Memory B cell (primary cell): ENCODE measurements at regions not wholly inside any gene's neighbourhood (a gene's known extent, or its start where the extent isn't known, plus 50 kb on each side); places are given as distances from the start of the nearest gene placed in this dataset.

Source experiments
- ATAC-seq: fragments of 150-1000 bp; cut with Tn5 transposase; 2 replicates; pipeline ENCODE4 v1.10.0; 2021; ENCODE audit warnings: low read depth, mild to moderate bottlenecking, moderate library complexity
- DNase-seq, 2 donors: peaks; one replicate each; pipeline ENCODE4 v3.0.0; 2022; ENCODE audit warnings: low spot score in 2 of 2
- H3K27ac Mint-ChIP-seq: one replicate; pipeline ENCODE4 v1.8.0; 2022; ENCODE audit warnings: mild to moderate bottlenecking, moderate library complexity, mixed read lengths
- H3K27me3 Mint-ChIP-seq: one replicate; pipeline ENCODE4 v1.8.0; 2022; ENCODE audit warnings: mixed read lengths
- H3K36me3 Mint-ChIP-seq: one replicate; pipeline ENCODE4 v1.8.0; 2022; ENCODE audit warnings: mild to moderate bottlenecking, mixed read lengths
- H3K4me1 Mint-ChIP-seq: one replicate; pipeline ENCODE4 v1.8.0; 2022; ENCODE audit warnings: mixed read lengths
- H3K4me3 Mint-ChIP-seq: one replicate; pipeline ENCODE4 v1.8.0; 2022; ENCODE audit warnings: mild to moderate bottlenecking, moderate library complexity, mixed read lengths
- H3K9me3 Mint-ChIP-seq: one replicate; pipeline ENCODE4 v1.8.0; 2022; ENCODE audit warnings: mixed read lengths

DNA sequence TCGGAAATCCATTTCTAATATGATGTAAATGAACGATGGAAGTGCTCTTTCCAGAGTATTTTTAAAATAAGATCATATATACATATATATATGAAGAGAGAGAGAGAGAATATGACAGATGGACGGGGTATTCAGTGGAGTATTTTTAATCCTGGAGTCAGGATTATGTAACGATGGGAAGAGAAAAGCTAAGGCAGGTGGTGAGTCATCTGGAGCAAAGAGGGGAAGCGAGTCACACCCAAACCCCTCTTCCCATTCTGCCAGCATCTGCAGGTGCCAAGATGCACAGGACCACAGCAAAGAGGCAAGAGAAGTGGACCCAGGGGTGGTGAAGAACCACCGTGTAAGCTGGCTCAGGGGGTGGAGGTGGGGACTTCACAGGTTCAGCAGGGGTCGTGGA is 102.7 kb upstream of the GRIK3 start:
- peaks cover 24% of the 10 kb centered on the region for H3K27me3 Mint-ChIP-seq
- no peaks in the 10 kb centered on the region for H3K36me3 Mint-ChIP-seq
- peaks cover 6% of the 10 kb centered on the region for H3K4me1 Mint-ChIP-seq
- H3K4me3 Mint-ChIP-seq = no peak overlapping the region
- no peak for DNase-seq
- no peaks in the 10 kb centered on the region for H3K9me3 Mint-ChIP-seq
- ATAC-seq = no peak
- H3K27ac Mint-ChIP-seq = no peak overlapping the region

DNA sequence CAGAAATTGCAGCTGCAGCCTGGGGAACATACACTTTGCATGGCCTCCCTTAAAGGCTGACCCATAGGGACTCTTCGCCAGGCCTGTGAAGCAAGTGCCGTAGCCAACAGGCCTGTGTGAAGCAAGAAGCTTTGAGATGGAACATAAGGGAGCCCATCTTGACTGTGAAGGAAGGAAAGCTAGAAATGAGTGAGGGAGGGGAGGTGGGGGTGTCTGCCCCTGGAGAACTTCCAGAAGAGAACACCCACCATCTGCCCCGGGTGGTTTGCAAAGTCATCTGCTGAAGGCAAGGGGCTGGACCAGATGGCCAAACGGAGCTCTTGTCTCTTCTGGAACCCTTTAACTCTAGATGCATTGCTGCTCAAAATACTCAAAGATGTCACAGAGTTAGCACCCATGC is 103.3 kb upstream of the GRIK3 start:
- no peaks in the 10 kb centered on the region for H3K36me3 Mint-ChIP-seq
- H3K9me3 Mint-ChIP-seq = no peaks in the 10 kb centered on the region
- H3K27ac Mint-ChIP-seq = no peak overlapping the region
- ATAC-seq (no peak), DNase-seq (no peak)
- peaks cover 2% of the 10 kb centered on the region for H3K4me1 Mint-ChIP-seq
- no peak overlapping the region for H3K4me3 Mint-ChIP-seq
- H3K27me3 Mint-ChIP-seq = peaks cover 28% of the 10 kb centered on the region

GRCh38 chr1:37143800-37144199 is 109.5 kb upstream of the GRIK3 start:
- no peaks in the 10 kb centered on the region for H3K9me3 Mint-ChIP-seq
- H3K27ac Mint-ChIP-seq = no peak overlapping the region
- H3K4me1 Mint-ChIP-seq = no peaks in the 10 kb centered on the region
- H3K27me3 Mint-ChIP-seq = peaks cover 26% of the 10 kb centered on the region
- no peaks in the 10 kb centered on the region for H3K36me3 Mint-ChIP-seq
- H3K4me3 Mint-ChIP-seq = no peak overlapping the region
- no peak for ATAC-seq
- DNase-seq = no peak

- peaks cover 22% of the 10 kb centered on the region for H3K27me3 Mint-ChIP-seq
These were observed 111.8 kb upstream of the GRIK3 start for GRCh38 chr1:37146071-37146470.

DNA sequence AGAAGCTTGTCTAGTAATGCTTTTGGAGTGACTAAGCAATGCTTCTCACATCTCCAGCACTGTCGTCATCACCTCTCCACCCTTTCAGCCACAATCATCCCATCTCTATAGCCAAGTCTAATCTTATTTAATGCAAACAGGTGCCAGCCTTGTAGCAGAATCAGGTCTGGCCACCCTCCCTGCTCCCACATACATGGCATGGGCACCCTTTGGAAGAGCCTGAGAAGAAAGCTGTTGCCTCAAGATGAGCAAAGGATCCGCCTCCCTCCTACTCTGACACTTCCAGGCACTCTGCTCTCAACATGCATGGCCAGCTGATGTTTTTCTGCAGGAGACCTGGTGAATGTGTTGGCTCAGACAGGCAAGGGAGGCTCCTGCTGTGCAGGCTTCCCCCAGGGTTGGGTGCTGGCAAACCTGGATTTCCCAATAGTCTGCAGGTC is 113.1 kb upstream of the GRIK3 start:
- peaks cover 14% of the 10 kb centered on the region for H3K27me3 Mint-ChIP-seq
- no peak overlapping the region for H3K4me3 Mint-ChIP-seq
- no peaks in the 10 kb centered on the region for H3K36me3 Mint-ChIP-seq
- no peak overlapping the region for H3K27ac Mint-ChIP-seq
- H3K9me3 Mint-ChIP-seq = no peaks in the 10 kb centered on the region
- DNase-seq = no peak
- H3K4me1 Mint-ChIP-seq = peaks cover 4% of the 10 kb centered on the region
- no peak for ATAC-seq

More at GRCh38 chr1:37146071-37146470, 111.8 kb upstream of the GRIK3 start:
- DNase-seq (no peak), ATAC-seq (no peak)
- peaks cover 2% of the 10 kb centered on the region for H3K4me1 Mint-ChIP-seq
- no peak overlapping the region for H3K27ac Mint-ChIP-seq
- no peak overlapping the region for H3K4me3 Mint-ChIP-seq
- no peaks in the 10 kb centered on the region for H3K36me3 Mint-ChIP-seq
- no peaks in the 10 kb centered on the region for H3K9me3 Mint-ChIP-seq

GRCh38 chr1:37147906-37148305 is 113.6 kb upstream of the GRIK3 start:
- Mint-ChIP-seq H3K27ac (no peak overlapping the region), H3K4me3 (no peak overlapping the region), H3K27me3 (peaks cover 14% of the 10 kb centered on the region), H3K36me3 (no peaks in the 10 kb centered on the region), H3K4me1 (peaks cover 4% of the 10 kb centered on the region), H3K9me3 (no peaks in the 10 kb centered on the region)
- ATAC-seq = no peak
- no peak for DNase-seq

- Mint-ChIP-seq H3K4me3 (no peak overlapping the region), H3K9me3 (no peaks in the 10 kb centered on the region), H3K27ac (no peak overlapping the region), H3K27me3 (peaks cover 12% of the 10 kb centered on the region), H3K4me1 (peaks cover 4% of the 10 kb centered on the region), H3K36me3 (no peaks in the 10 kb centered on the region)
- no peak for DNase-seq
- no peak for ATAC-seq
These were observed 114.3 kb upstream of the GRIK3 start for GRCh38 chr1:37148663-37149062.

- no peak overlapping the region for H3K27ac Mint-ChIP-seq
- DNase-seq = no peak
- H3K4me3 Mint-ChIP-seq = no peak overlapping the region
- no peak for ATAC-seq
- no peaks in the 10 kb centered on the region for H3K36me3 Mint-ChIP-seq
- H3K27me3 Mint-ChIP-seq = peaks cover 12% of the 10 kb centered on the region
- H3K4me1 Mint-ChIP-seq = peaks cover 4% of the 10 kb centered on the region
- no peaks in the 10 kb centered on the region for H3K9me3 Mint-ChIP-seq
These were observed 115.0 kb upstream of the GRIK3 start for GRCh38 chr1:37149296-37149695.

DNA sequence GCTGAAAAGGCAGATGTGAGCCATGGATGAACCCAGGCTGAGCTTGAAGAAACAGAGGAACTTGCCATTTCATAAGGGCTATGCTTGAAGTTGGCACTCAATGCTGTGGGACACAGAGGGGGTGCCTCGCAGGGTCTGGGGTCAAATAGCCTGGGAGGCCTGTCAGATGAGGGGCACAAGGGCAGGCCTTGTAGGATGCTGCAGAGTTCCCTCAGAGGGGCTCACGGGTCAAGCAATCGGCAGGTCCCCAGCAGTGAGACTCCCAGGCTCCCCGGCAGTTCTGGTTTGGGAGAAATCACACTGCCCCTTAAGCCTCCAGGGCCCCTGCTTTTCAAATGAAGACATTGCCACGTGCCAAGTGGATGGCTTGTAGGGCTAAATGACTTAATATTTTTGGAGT is 116.7 kb upstream of the GRIK3 start:
- no peak overlapping the region for H3K4me3 Mint-ChIP-seq
- ATAC-seq (no peak), DNase-seq (no peak)
- H3K36me3 Mint-ChIP-seq = peaks cover 2% of the 10 kb centered on the region
- no peak overlapping the region for H3K27ac Mint-ChIP-seq
- peaks cover 4% of the 10 kb centered on the region for H3K4me1 Mint-ChIP-seq
- H3K27me3 Mint-ChIP-seq = peaks cover 15% of the 10 kb centered on the region
- H3K9me3 Mint-ChIP-seq = peaks cover 4% of the 10 kb centered on the region

DNA sequence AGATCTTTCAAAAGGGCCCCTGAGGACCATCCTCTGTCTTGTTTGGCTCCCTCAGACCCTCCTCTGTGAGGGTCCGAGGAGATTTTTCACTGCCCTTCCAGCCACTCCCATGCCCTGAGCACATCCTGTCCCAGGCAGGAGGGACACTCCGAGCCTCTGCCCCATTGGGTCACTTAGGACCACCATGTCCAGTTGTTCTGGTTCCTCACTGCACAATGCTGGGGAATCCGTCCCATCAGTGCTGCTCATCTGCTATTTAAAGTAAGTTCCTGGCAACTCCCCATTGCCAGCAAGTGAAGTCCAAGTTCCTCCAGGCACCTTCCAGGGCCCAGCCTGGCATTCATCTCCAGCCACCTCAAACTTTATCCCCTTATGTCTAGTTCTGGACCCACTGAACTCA is 117.5 kb upstream of the GRIK3 start:
- no peak for DNase-seq
- Mint-ChIP-seq H3K36me3 (peaks cover 2% of the 10 kb centered on the region), H3K9me3 (peaks cover 4% of the 10 kb centered on the region), H3K27ac (no peak overlapping the region), H3K27me3 (peaks cover 14% of the 10 kb centered on the region), H3K4me3 (no peak overlapping the region), H3K4me1 (peaks cover 4% of the 10 kb centered on the region)
- no peak for ATAC-seq

- Mint-ChIP-seq H3K4me3 (no peak overlapping the region), H3K27ac (no peak overlapping the region)
- ATAC-seq = no peak
These were observed 118.2 kb upstream of the GRIK3 start for GRCh38 chr1:37152491-37152890.

GRCh38 chr1:37153116-37154100 is 119.1 kb upstream of the GRIK3 start:
- Mint-ChIP-seq H3K4me3 (no peak overlapping the region), H3K4me1 (peaks cover 4% of the 10 kb centered on the region), H3K36me3 (peaks cover 2% of the 10 kb centered on the region), H3K9me3 (peaks cover 4% of the 10 kb centered on the region), H3K27ac (no peak overlapping the region), H3K27me3 (peaks cover 14% of the 10 kb centered on the region)
- DNase-seq (no peak), ATAC-seq (no peak)

More at GRCh38 chr1:37152491-37152890, 118.2 kb upstream of the GRIK3 start:
- H3K4me1 Mint-ChIP-seq = peaks cover 4% of the 10 kb centered on the region
- peaks cover 14% of the 10 kb centered on the region for H3K27me3 Mint-ChIP-seq
- peaks cover 2% of the 10 kb centered on the region for H3K36me3 Mint-ChIP-seq
- DNase-seq = no peak
- H3K9me3 Mint-ChIP-seq = peaks cover 4% of the 10 kb centered on the region

DNA sequence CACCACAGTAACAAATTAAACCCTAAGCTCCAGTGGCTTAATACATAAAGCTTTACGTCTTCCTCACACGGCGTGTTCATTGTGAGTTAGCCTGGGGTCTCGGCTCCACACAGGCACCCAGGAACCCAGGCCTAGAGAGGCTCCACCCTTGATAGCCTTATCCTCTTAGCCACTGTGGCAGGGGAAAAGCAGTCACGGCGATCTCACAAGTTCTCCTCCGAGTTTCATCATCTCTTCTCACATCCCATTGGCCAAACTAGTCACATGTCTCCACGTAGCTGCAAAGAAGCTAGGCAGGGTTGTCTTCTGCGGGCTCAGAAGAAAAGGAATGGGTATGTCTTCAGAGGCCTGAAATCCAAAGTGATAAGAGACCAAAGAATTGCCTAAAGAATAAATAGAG is 122.3 kb upstream of the GRIK3 start:
- Mint-ChIP-seq H3K27me3 (peaks cover 11% of the 10 kb centered on the region), H3K4me3 (no peak overlapping the region), H3K9me3 (peaks cover 9% of the 10 kb centered on the region), H3K36me3 (peaks cover 2% of the 10 kb centered on the region), H3K4me1 (peaks cover 2% of the 10 kb centered on the region), H3K27ac (no peak overlapping the region)
- DNase-seq = no peak
- ATAC-seq = no peak

DNA sequence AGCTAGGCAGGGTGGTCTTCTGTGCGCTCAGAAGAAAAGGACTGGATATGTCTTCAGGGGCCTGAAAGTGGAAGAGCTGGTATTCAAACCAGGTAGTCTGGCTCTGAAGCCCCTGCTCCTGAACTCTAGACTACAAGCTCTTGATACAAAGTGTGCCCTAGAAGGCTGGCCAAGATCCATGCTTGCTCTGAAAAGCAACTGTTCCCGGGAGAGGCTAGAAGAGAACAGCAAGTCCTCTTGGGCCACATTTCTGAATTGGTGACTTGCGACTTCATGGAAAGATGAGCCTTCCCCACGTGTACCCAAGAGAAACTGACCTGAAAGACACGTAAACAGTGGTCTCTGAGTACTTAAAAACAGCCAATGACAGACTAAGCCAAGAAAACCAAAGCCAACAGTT is 123.3 kb upstream of the GRIK3 start:
- no peak for ATAC-seq
- no peak for DNase-seq
- no peaks in the 10 kb centered on the region for H3K4me1 Mint-ChIP-seq
- peaks cover 12% of the 10 kb centered on the region for H3K9me3 Mint-ChIP-seq
- H3K27ac Mint-ChIP-seq = no peak overlapping the region
- H3K4me3 Mint-ChIP-seq = no peak overlapping the region
- peaks cover 2% of the 10 kb centered on the region for H3K36me3 Mint-ChIP-seq
- peaks cover 9% of the 10 kb centered on the region for H3K27me3 Mint-ChIP-seq
